Heart left ventricle (tissue), 13 donors: ENCODE measurements at regions not wholly inside any gene's neighbourhood (a gene's known extent, or its start where the extent isn't known, plus 50 kb on each side); places are given as distances from the start of the nearest gene placed in this dataset.

ENCODE experiments used
- POLR2A ChIP-seq, 2 donors: fragments of 450-650 bp; IDR thresholded peaks; one replicate each; pipeline ENCODE4 v1.6.1; 2017; ENCODE audit warnings: antibody characterized with exemption in 2 of 2, mild to moderate bottlenecking in 2 of 2, moderate library complexity in 2 of 2
- TF ChIP-seq, protein P1 (sequence below), 12 donors: fragments of 200-600 bp; sonication (generic) in 4 of 12; IDR thresholded peaks; one replicate each; pipeline versions ENCODE4 v1.5.0 to v1.8.0; 2018 to 2022; ENCODE audit warnings: antibody characterized with exemption in 12 of 12, mild to moderate bottlenecking in 5 of 12
- donor health status: ischemic (EF 13 %, LVEDD 7.1; RV severe dilation, severe dysfunction).
- donor health status: DM: no; HTN: yes; CAD: no.
- donor health status: DM: no; HTN: no; CAD: no.
- donor health status: ischemic (EF 25% LVEDD 6.9; RV normal size, moderate dysfunction).
- donor health status: ischemic (EF 25% LVEDD 5.7; RV mildly dilated, moderate dysfunction).
- donor health status: ischemic (EF 35%, LVEDD 5.7; RV mildly dilated, moderate dysfunction).
- donor health status: nonischemic (EF 11% LVEDD 7.7; RV severe dilation, severe dysfunction).
- donor health status: DM: yes; HTN: yes; CAD: no.
- donor health status: PGD.
- donor health status: ischemic (EF 29% LVEDD 5.4; RV normal size, mild dysfunction).
- donor health status: nonischemic (EF 23%, LVEDD 6.1; RV moderate dilation, normal function).

GRCh38 chr12:68416826-68417225 lies 84.7 kb upstream of the MDM1 start:
- TF ChIP-seq, protein P1, sequence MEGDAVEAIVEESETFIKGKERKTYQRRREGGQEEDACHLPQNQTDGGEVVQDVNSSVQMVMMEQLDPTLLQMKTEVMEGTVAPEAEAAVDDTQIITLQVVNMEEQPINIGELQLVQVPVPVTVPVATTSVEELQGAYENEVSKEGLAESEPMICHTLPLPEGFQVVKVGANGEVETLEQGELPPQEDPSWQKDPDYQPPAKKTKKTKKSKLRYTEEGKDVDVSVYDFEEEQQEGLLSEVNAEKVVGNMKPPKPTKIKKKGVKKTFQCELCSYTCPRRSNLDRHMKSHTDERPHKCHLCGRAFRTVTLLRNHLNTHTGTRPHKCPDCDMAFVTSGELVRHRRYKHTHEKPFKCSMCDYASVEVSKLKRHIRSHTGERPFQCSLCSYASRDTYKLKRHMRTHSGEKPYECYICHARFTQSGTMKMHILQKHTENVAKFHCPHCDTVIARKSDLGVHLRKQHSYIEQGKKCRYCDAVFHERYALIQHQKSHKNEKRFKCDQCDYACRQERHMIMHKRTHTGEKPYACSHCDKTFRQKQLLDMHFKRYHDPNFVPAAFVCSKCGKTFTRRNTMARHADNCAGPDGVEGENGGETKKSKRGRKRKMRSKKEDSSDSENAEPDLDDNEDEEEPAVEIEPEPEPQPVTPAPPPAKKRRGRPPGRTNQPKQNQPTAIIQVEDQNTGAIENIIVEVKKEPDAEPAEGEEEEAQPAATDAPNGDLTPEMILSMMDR (IDR thresholded peaks at IDR 0.05) = no peak
- no peak for TF ChIP-seq POLR2A (IDR thresholded peaks at IDR 0.05)
